Breast epithelium (tissue), 4 donors: ENCODE measurements at regions not wholly inside any gene's neighbourhood (a gene's known extent, or its start where the extent isn't known, plus 50 kb on each side); places are given as distances from the start of the nearest gene placed in this dataset.

Source experiments
- DNase-seq, 2 donors: peaks; one replicate each; pipeline ENCODE4 v3.0.0-alpha.2; 2019; ENCODE audit warnings: low spot score in 2 of 2
- H3K27ac ChIP-seq, 2 donors: fragments of 200-600 bp; sonication (generic) in 1 of 2; one replicate each; pipeline ENCODE4 v1.5.1; 2016 to 2019; ENCODE audit warnings: mild to moderate bottlenecking in 1 of 2
- H3K27me3 ChIP-seq, 2 donors: fragments of 200-600 bp; sonication (generic) in 1 of 2; one replicate each; pipeline versions ENCODE4 v1.5.1 to v1.6.0; 2017 to 2019; ENCODE audit warnings: control low read depth in 1 of 2, mild to moderate bottlenecking in 1 of 2
- H3K36me3 ChIP-seq: fragments of 200-600 bp; one replicate; pipeline ENCODE4 v1.5.1; 2019
- H3K4me1 ChIP-seq, 2 donors: fragments of 200-600 bp; sonication (generic); one replicate each; pipeline ENCODE4 v1.5.1; 2016 to 2019; ENCODE audit warnings: control low read depth in 1 of 2
- H3K4me3 ChIP-seq, 3 donors: fragments of 200-600 bp; sonication (generic); 1 replicate in 2 of 3; 2 replicates in 1 of 3; pipeline ENCODE4 v1.5.1; 2016 to 2019; ENCODE audit warnings: mild to moderate bottlenecking in 3 of 3, moderate library complexity in 2 of 3
- H3K9me3 ChIP-seq, 2 donors: fragments of 200-600 bp; sonication (generic) in 1 of 2; one replicate each; pipeline ENCODE4 v1.5.1; 2016 to 2019; ENCODE audit warnings: control low read depth in 1 of 2
- POLR2A ChIP-seq: fragments of 450-650 bp; IDR thresholded peaks from one replicate; pipeline ENCODE4 v1.6.1; 2016; ENCODE audit warnings: antibody characterized with exemption, mild to moderate bottlenecking, moderate library complexity
- POLR2AphosphoS5 ChIP-seq, 3 donors: sonication (generic); formaldehyde crosslinking; IDR thresholded peaks; one replicate each; pipeline ENCODE4 v1.6.1; 2017; ENCODE audit warnings: antibody characterized with exemption in 3 of 3
- intact Hi-C: fragments of 100-400 bp; cut with DNase I; formaldehyde crosslinking; loops from one replicate; pipeline ENCODE4 v1.15.1; 2023; ENCODE audit warnings: low total_unique reads
- TF ChIP-seq, protein P1 (sequence below), 3 donors: fragments of 450-650 bp; IDR thresholded peaks; one replicate each; pipeline ENCODE4 v1.5.1; 2016 to 2017; ENCODE audit warnings: antibody characterized with exemption in 3 of 3, mild to moderate bottlenecking in 3 of 3, moderate library complexity in 3 of 3

DNA sequence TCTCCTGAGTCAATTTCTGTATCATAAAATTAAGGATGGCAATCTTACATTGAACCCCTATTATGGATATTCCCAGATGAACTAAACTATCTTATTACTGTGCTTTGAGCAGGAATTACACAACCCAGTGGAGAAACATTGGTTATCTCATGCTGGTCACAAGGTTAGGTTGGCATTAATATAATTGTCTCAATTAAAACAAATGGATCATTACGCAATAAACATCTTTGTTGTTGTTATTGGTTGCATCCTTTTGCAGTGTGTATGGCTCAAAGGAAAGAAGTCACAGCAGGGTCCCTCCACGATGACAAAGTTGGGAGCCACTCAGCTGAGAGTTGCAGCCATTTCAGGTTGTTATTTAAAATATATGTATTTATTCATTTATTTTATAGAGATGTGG is 297.0 kb upstream of the KLF4 start:
- no peak overlapping the region for H3K4me3 ChIP-seq
- H3K36me3 ChIP-seq: no peaks in the 10 kb centered on the region
- intact Hi-C loops: no loop called here
- H3K27ac ChIP-seq: no peak overlapping the region
- H3K9me3 ChIP-seq: no peaks in the 10 kb centered on the region
- H3K4me1 ChIP-seq: no peaks in the 10 kb centered on the region
- TF ChIP-seq POLR2AphosphoS5 (IDR thresholded peaks at IDR 0.05) (no peak), POLR2A (no peak)
- TF ChIP-seq, protein P1, sequence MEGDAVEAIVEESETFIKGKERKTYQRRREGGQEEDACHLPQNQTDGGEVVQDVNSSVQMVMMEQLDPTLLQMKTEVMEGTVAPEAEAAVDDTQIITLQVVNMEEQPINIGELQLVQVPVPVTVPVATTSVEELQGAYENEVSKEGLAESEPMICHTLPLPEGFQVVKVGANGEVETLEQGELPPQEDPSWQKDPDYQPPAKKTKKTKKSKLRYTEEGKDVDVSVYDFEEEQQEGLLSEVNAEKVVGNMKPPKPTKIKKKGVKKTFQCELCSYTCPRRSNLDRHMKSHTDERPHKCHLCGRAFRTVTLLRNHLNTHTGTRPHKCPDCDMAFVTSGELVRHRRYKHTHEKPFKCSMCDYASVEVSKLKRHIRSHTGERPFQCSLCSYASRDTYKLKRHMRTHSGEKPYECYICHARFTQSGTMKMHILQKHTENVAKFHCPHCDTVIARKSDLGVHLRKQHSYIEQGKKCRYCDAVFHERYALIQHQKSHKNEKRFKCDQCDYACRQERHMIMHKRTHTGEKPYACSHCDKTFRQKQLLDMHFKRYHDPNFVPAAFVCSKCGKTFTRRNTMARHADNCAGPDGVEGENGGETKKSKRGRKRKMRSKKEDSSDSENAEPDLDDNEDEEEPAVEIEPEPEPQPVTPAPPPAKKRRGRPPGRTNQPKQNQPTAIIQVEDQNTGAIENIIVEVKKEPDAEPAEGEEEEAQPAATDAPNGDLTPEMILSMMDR (IDR thresholded peaks at IDR 0.05): no peak
- no peaks in the 10 kb centered on the region for H3K27me3 ChIP-seq
- DNase-seq: no peak

DNA sequence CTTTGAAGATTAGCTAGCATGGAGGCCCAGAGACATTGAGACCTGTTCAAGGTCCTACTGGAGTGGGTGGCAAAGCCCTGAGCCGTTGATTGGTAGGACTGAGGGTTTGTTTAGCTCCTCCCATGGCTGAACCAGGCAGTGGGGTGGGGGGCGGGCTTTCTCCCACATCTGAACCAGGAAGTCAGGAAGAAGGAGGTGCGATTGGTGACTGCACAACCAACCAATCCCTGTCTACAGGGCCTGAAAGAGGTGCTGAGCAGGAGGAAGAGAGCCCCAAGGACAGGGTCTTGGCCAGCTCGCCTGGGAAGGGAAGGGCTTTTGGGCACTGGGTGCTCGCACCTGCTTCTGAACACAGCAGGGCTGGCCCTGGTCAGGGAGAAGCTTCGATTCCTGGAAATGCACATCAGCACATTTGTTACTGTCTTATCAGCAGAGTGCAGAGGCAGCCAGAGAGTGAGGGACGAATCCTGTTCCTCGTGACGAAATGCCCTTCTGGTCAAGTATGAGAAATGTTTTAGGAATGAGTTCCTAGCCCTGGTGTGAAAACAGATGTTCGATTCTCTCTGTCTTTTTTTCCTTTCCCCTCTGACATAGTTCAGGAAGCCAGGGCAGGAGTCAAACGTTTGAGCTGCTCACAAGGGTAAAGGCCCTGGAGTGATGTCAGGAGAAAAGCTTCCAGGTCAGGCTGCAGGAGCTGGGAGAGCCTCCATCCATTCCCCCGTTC is 294.8 kb upstream of the KLF4 start:
- Histone ChIP-seq H3K27ac (peak overlapping the region in 1 of 2 donors; percentile 68), H3K4me1 (no peaks in the 10 kb centered on the region), H3K36me3 (no peaks in the 10 kb centered on the region), H3K9me3 (no peaks in the 10 kb centered on the region), H3K4me3 (no peak overlapping the region), H3K27me3 (no peaks in the 10 kb centered on the region)
- intact Hi-C loops: loop anchor here (5.0 kb wide), 1 partner anchor 393 kb away; no protein-coding TSS in a partner anchor
- peak in 2 of 3 donors; percentile 26 to 38 for TF ChIP-seq POLR2AphosphoS5 (IDR thresholded peaks at IDR 0.05)
- TF ChIP-seq, protein P1 (IDR thresholded peaks at IDR 0.05): no peak
- DNase-seq: no peak

DNA sequence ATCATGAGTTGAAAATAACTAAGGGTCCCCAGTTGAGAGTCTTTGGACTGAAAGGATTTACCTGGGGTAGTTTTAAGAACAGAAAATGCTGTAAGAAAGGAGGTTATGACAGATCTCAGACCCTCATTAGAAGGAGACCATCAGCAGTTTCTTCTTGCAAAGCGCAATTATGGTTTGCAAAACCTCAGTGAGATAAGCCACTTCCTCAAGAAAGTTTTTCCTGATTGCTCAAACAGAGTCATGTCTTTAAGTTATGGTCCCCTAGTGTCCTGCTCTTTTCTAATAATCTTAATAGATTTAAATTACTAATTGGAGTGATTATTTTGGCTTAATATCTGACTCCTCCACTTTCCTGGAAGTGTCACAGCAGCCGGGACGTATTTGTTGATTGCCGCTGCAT is 293.2 kb upstream of the KLF4 start:
- H3K27me3 ChIP-seq: no peaks in the 10 kb centered on the region
- no peak for TF ChIP-seq POLR2A
- TF ChIP-seq, protein P1 (IDR thresholded peaks at IDR 0.05): no peak
- no peak for TF ChIP-seq POLR2AphosphoS5 (IDR thresholded peaks at IDR 0.05)
- H3K27ac ChIP-seq: peak overlapping the region in 1 of 2 donors; percentile 38
- no peaks in the 10 kb centered on the region for H3K9me3 ChIP-seq
- H3K4me3 ChIP-seq: no peak overlapping the region
- no peaks in the 10 kb centered on the region for H3K36me3 ChIP-seq
- intact Hi-C loops: loop anchor here (5.0 kb wide), 1 partner anchor 395 kb away; no protein-coding TSS in a partner anchor
- no peak for DNase-seq
- no peaks in the 10 kb centered on the region for H3K4me1 ChIP-seq

DNA sequence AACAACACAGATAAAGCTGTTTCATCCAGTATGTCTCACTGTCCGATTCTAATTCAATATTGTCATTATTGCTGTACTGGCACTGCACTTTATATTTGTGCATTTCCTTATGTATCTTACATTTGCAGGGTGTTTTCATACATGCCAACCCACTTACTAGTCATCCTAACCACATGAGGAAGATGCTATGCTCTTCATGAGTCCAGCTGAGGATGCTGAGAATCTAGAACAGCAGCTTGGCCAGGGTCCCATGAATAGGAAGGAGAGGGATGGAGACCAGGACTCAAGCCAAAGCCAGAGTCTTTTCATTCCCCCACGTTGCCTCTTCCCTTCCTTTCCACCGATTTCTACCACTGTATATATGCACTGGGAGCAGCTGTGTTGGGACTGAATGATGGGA is 292.8 kb upstream of the KLF4 start:
- H3K9me3 ChIP-seq: no peaks in the 10 kb centered on the region
- intact Hi-C loops: loop anchor here (5.0 kb wide), 1 partner anchor 395 kb away; no protein-coding TSS in a partner anchor
- DNase-seq: no peak
- no peak overlapping the region for H3K4me3 ChIP-seq
- H3K4me1 ChIP-seq: no peaks in the 10 kb centered on the region
- H3K36me3 ChIP-seq: no peaks in the 10 kb centered on the region
- H3K27ac ChIP-seq: peak overlapping the region in 1 of 2 donors; percentile 38
- TF ChIP-seq POLR2AphosphoS5 (IDR thresholded peaks at IDR 0.05): no peak
- TF ChIP-seq, protein P1 (IDR thresholded peaks at IDR 0.05): no peak
- TF ChIP-seq POLR2A: no peak
- no peaks in the 10 kb centered on the region for H3K27me3 ChIP-seq

DNA sequence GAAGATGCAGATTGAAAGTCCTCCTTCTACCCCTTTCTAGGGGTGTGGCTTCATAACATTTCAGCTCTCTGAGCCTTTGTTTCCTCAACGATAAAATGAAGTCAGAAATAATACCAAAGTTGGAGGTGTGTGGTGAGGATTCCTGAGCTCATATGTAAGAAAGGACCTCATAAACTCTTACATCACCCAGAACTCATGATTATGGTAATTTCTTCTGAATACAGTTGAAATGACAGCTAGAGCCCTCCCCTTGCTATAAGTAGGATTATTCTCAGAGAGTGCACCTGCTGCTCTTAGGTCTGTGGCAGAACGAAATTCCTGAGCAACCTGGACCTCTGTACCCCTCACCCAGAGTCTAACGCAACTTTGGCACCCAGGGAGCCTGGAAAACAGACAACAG is 291.4 kb upstream of the KLF4 start:
- Histone ChIP-seq H3K27ac (no peak overlapping the region), H3K9me3 (no peaks in the 10 kb centered on the region), H3K4me3 (no peak overlapping the region), H3K27me3 (no peaks in the 10 kb centered on the region), H3K4me1 (no peaks in the 10 kb centered on the region), H3K36me3 (no peaks in the 10 kb centered on the region)
- no peak for TF ChIP-seq POLR2AphosphoS5 (IDR thresholded peaks at IDR 0.05)
- no peak for DNase-seq
- intact Hi-C loops: loop anchor here (5.0 kb wide), 1 partner anchor 396 kb away; no protein-coding TSS in a partner anchor
